ENCODE measurements at regions not wholly inside any gene's neighbourhood (a gene's known extent, or its start where the extent isn't known, plus 50 kb on each side); places are given as distances from the start of the nearest gene placed in this dataset.

DNA sequence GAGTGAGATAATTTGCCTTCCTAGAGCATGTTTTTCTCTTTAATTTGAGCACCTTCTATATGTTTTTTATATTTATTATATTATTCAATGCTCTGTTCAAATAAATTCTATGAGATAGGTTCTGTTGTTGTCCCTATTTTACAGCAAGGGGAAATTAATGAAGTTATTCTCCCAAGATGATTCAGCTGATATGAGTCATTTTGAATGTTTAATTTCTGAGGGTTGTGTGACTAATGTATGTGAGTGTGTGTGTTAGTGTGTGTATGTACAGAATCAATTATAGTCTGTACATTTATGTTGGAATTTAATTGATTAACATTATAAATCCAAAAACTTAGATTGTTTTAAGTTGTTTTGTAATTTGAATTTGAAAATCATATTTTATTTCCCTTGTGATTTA is 1536.7 kb upstream of the B3GALT2 start:
- TF ChIP-seq, protein P1, sequence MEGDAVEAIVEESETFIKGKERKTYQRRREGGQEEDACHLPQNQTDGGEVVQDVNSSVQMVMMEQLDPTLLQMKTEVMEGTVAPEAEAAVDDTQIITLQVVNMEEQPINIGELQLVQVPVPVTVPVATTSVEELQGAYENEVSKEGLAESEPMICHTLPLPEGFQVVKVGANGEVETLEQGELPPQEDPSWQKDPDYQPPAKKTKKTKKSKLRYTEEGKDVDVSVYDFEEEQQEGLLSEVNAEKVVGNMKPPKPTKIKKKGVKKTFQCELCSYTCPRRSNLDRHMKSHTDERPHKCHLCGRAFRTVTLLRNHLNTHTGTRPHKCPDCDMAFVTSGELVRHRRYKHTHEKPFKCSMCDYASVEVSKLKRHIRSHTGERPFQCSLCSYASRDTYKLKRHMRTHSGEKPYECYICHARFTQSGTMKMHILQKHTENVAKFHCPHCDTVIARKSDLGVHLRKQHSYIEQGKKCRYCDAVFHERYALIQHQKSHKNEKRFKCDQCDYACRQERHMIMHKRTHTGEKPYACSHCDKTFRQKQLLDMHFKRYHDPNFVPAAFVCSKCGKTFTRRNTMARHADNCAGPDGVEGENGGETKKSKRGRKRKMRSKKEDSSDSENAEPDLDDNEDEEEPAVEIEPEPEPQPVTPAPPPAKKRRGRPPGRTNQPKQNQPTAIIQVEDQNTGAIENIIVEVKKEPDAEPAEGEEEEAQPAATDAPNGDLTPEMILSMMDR (IDR thresholded peaks at IDR 0.05) = no peak
- no peak for TF ChIP-seq POLR2A (IDR thresholded peaks at IDR 0.05)
